ENCODE measurements at regions not wholly inside any gene's neighbourhood (a gene's known extent, or its start where the extent isn't known, plus 50 kb on each side); places are given as distances from the start of the nearest gene placed in this dataset.

GRCh38 chr22:44550711-44551491, 52.9 kb upstream of the RTL6 start:
- no peak overlapping the region for H3K27ac ChIP-seq (ENCODE audit: insufficient read depth, low read depth, low read length)

DNA sequence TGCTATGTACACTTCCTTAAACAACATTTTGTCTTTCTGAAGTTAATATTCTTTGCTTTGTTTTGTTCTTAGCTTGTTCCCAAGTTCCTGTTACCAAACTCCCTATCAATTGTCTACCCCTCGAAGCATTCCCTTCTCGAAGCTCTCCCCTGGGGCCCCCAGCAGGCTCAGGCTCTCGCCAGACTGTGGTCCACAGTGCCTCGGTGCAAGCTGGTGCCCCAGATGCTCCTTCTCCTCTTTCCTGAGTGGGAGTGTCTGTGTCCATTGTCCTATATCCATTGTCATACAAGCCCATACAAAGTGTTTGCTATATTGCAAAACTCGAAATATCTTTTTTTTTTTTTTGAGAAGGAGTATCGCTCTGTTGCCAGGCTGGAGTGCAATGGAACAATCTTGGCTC, 51.7 kb upstream of the RTL6 start:
- no peak overlapping the region for H3K4me2 ChIP-seq (ENCODE audit: insufficient read depth, low read length)
- H2AFZ ChIP-seq (ENCODE audit: low read depth, low read length), result no peak overlapping the region
- H3K9me1 ChIP-seq (replicated peaks; ENCODE audit: control insufficient read depth, extremely low read depth, insufficient read depth, low read length), result no peaks in the 10 kb centered on the region
- H3K27me3 ChIP-seq (ENCODE audit: control insufficient read depth in 2 of 2, insufficient read depth in 2 of 2, low read length in 2 of 2), result no peaks in the 10 kb centered on the region
- intact Hi-C loops (cut with micrococcal nuclease) (no loop called here), dilution Hi-C loops (cut with MboI; ENCODE audit: extremely low pct_ligation_motif_present, low sequenced_read_pairs) (no loop called here)
- no peaks in the 10 kb centered on the region for H4K20me1 ChIP-seq (replicated peaks; ENCODE audit: control insufficient read depth, extremely low read depth, insufficient read depth, low read length)
- DNase-seq (ENCODE audit: low read depth, low spot score), result no peak
- H3K36me3 ChIP-seq (ENCODE audit: control insufficient read depth in 2 of 2, extremely low read depth in 1 of 2, insufficient read depth in 2 of 2, low read length in 2 of 2), result no peaks in the 10 kb centered on the region
- TF ChIP-seq FOS (IDR thresholded peaks at IDR 0.05; ENCODE audit: borderline replicate concordance, insufficient read depth, low read length), result no peak
- no peak for TF ChIP-seq CTCF (IDR thresholded peaks at IDR 0.05; ENCODE audit: extremely low read depth in 1 of 2, insufficient read depth in 1 of 2, low read depth in 1 of 2, low read length in 2 of 2)
- no peak for TF ChIP-seq GATA2 (IDR thresholded peaks at IDR 0.05; ENCODE audit: insufficient read depth, insufficient read length, low read depth, low read length)
- no peak for TF ChIP-seq POLR2AphosphoS5 (IDR thresholded peaks at IDR 0.05; ENCODE audit: insufficient read depth, low read depth, low read length)
- TF ChIP-seq MAX (IDR thresholded peaks at IDR 0.05; ENCODE audit: insufficient read depth, insufficient read length), result no peak
- no peak overlapping the region for H3K27ac ChIP-seq (ENCODE audit: insufficient read depth, low read depth, low read length)
- H3K79me2 ChIP-seq (ENCODE audit: control insufficient read depth, insufficient read depth, low read length), result no peaks in the 10 kb centered on the region
- H3K9ac ChIP-seq (replicated peaks; ENCODE audit: extremely low read depth, insufficient read depth, low read length), result no peak overlapping the region
- CTCF ChIA-PET, result no interaction called here
- POLR2A ChIA-PET, result no interaction called here
- no TSS peak for BruUV-seq (replicated peaks)
- H3K4me3 ChIP-seq (replicated peaks in 1 of 3; ENCODE audit: insufficient read depth in 1 of 3, low read depth in 1 of 3, low read length in 3 of 3), result no peak overlapping the region
- FAIRE-seq, result no peak
- no peaks in the 10 kb centered on the region for H3K4me1 ChIP-seq (ENCODE audit: control insufficient read depth, extremely low read depth, insufficient read depth, low read length)
- H3K9me3 ChIP-seq (replicated peaks; ENCODE audit: control insufficient read depth, insufficient read depth, low read length), result no peaks in the 10 kb centered on the region

More at GRCh38 chr22:44550711-44551491, 52.9 kb upstream of the RTL6 start:
- no peaks in the 10 kb centered on the region for H3K9me3 ChIP-seq (replicated peaks; ENCODE audit: control insufficient read depth, insufficient read depth, low read length)
- no peaks in the 10 kb centered on the region for H3K4me1 ChIP-seq (ENCODE audit: control insufficient read depth, extremely low read depth, insufficient read depth, low read length)
- POLR2A ChIA-PET, result no interaction called here
- CTCF ChIA-PET, result interaction anchor here (1.2 kb wide), 1 partner anchor 16 kb away, joined by 5 read pairs; no protein-coding TSS in a partner anchor
- H3K27me3 ChIP-seq (ENCODE audit: control insufficient read depth in 2 of 2, insufficient read depth in 2 of 2, low read length in 2 of 2), result no peaks in the 10 kb centered on the region
- H3K79me2 ChIP-seq (ENCODE audit: control insufficient read depth, insufficient read depth, low read length), result no peaks in the 10 kb centered on the region
- no peak overlapping the region for H2AFZ ChIP-seq (ENCODE audit: low read depth, low read length)
- no peaks in the 10 kb centered on the region for H4K20me1 ChIP-seq (replicated peaks; ENCODE audit: control insufficient read depth, extremely low read depth, insufficient read depth, low read length)
- BruUV-seq (replicated peaks), result no TSS peak
- H3K4me2 ChIP-seq (ENCODE audit: insufficient read depth, low read length), result no peak overlapping the region
- dilution Hi-C loops (cut with MboI; ENCODE audit: extremely low pct_ligation_motif_present, low sequenced_read_pairs) (no loop called here), intact Hi-C loops (cut with micrococcal nuclease) (no loop called here)
- TF ChIP-seq EZH2 (IDR thresholded peaks at IDR 0.05; ENCODE audit: borderline replicate concordance, low read depth, low read length, severe bottlenecking) (no peak), MYC (IDR thresholded peaks at IDR 0.05; ENCODE audit: low read depth, low read length) (no peak), POLR2AphosphoS5 (IDR thresholded peaks at IDR 0.05; ENCODE audit: insufficient read depth, low read depth, low read length) (no peak), FOS (IDR thresholded peaks at IDR 0.05; ENCODE audit: borderline replicate concordance, insufficient read depth, low read length) (no peak), POLR2A (IDR thresholded peaks at IDR 0.05; ENCODE audit: low read depth, low read length) (no peak), GATA2 (IDR thresholded peaks at IDR 0.05; ENCODE audit: insufficient read depth, insufficient read length, low read depth, low read length) (no peak)
- H3K4me3 ChIP-seq (replicated peaks in 1 of 3; ENCODE audit: insufficient read depth in 1 of 3, low read depth in 1 of 3, low read length in 3 of 3), result no peak overlapping the region
- H3K36me3 ChIP-seq (ENCODE audit: control insufficient read depth in 2 of 2, extremely low read depth in 1 of 2, insufficient read depth in 2 of 2, low read length in 2 of 2), result no peaks in the 10 kb centered on the region
- H3K9me1 ChIP-seq (replicated peaks; ENCODE audit: control insufficient read depth, extremely low read depth, insufficient read depth, low read length), result no peaks in the 10 kb centered on the region
- peak; percentile 1 for DNase-seq (ENCODE audit: low read depth, low spot score)
- H3K9ac ChIP-seq (replicated peaks; ENCODE audit: extremely low read depth, insufficient read depth, low read length), result no peak overlapping the region
- FAIRE-seq, result no peak

Measured in endothelial cell of umbilical vein (primary cell).